Panc1 (cell line): ENCODE measurements at regions not wholly inside any gene's neighbourhood (a gene's known extent, or its start where the extent isn't known, plus 50 kb on each side); places are given as distances from the start of the nearest gene placed in this dataset.

Experiments
- ATAC-seq: fragments of 200-7000 bp; cut with Tn5 transposase; 2 replicates; pipeline ENCODE4 v1.9.1; 2020; ENCODE audit warnings: mild to moderate bottlenecking, moderate library complexity
- BruUV-seq: library from RNA; stranded (reverse); fragments of 400-500 nt; replicated peaks from 2 replicates; lab custom pipeline; 2021; lab: Mats Ljungman, UMichigan
- CTCF ChIA-PET: fragments of 300-600 bp; sonication (Branson Sonifier 250); formaldehyde crosslinking; loops from one replicate; lab custom pipeline; 2022; ENCODE audit warnings: antibody characterized with exemption; lab: Charles Lee
- POLR2A ChIA-PET: fragments of 300-600 bp; sonication (Branson Sonifier 250); formaldehyde crosslinking; loops from one replicate; lab custom pipeline; 2022; ENCODE audit warnings: antibody characterized with exemption; lab: Charles Lee
- DNase-seq: peaks from one replicate; pipeline ENCODE4 v3.0.0-alpha.2; 2010; ENCODE audit warnings: low read depth, low spot score
- H3K27ac ChIP-seq: 2 replicates; pipeline ENCODE4 v1.5.1; 2011; ENCODE audit warnings: mild to moderate bottlenecking, low read length, inconsistent platforms
- H3K27me3 ChIP-seq: fragments of 200-500 bp; sonication (Bioruptor generic); 2 replicates; pipeline ENCODE4 v1.6.0; 2014; ENCODE audit warnings: low read length, inconsistent platforms; ENCODE audit not compliant: control insufficient read depth, insufficient read depth
- H3K36me3 ChIP-seq: fragments of 200-500 bp; sonication (Bioruptor generic); 2 replicates; pipeline ENCODE4 v1.5.1; 2014; ENCODE audit warnings: inconsistent platforms, mild to moderate bottlenecking, low read length, moderate library complexity; ENCODE audit not compliant: control insufficient read depth, insufficient read depth
- H3K4me1 ChIP-seq: 2 replicates; pipeline ENCODE4 v1.5.1; 2011; ENCODE audit warnings: inconsistent platforms, mild to moderate bottlenecking, low read length, moderate library complexity; ENCODE audit not compliant: control insufficient read depth, insufficient read depth
- H3K4me3 ChIP-seq, 2 experiments: 2 replicates each; pipeline ENCODE4 v1.5.1; 2011 to 2012; ENCODE audit warnings: low read depth in 2 of 2, low read length in 2 of 2, mild to moderate bottlenecking in 2 of 2, inconsistent platforms in 1 of 2, moderate library complexity in 1 of 2
- H3K9me3 ChIP-seq: fragments of 200-500 bp; sonication (Bioruptor generic); 2 replicates; pipeline ENCODE4 v1.5.1; 2014; ENCODE audit warnings: low read depth, mild to moderate bottlenecking, inconsistent platforms, low read length, moderate library complexity; ENCODE audit not compliant: control insufficient read depth, insufficient read depth
- POLR2AphosphoS5 ChIP-seq: IDR thresholded peaks from 2 replicates; pipeline ENCODE4 v1.6.1; 2012; ENCODE audit warnings: mild to moderate bottlenecking, low read depth, low read length, moderate library complexity
- SIN3A ChIP-seq: IDR thresholded peaks from 2 replicates; pipeline ENCODE4 v1.6.1; 2012; ENCODE audit warnings: low read depth, mild to moderate bottlenecking, low read length, moderate library complexity, borderline replicate concordance; ENCODE audit not compliant: insufficient read depth
- TCF7L2 ChIP-seq: IDR thresholded peaks from 2 replicates; pipeline ENCODE4 v1.6.1; 2011; ENCODE audit warnings: mild to moderate bottlenecking, low read depth, low read length, inconsistent platforms
- in situ Hi-C: cut with HindIII; loops from 2 replicates; pipeline ENCODE4 v1.10.0; 2016; ENCODE audit warnings: low sequenced_read_pairs, low pct_unique_long_range_greater_than_20kb
- intact Hi-C: fragments of 100-400 bp; cut with micrococcal nuclease; formaldehyde crosslinking; loops from one replicate; pipeline ENCODE4 v1.10.0; 2022; ENCODE audit not compliant: unreplicated experiment
- TF ChIP-seq, protein P1 (sequence below), 2 experiments: IDR thresholded peaks; 2 replicates each; pipeline ENCODE4 v1.6.1; 2011 to 2012; ENCODE audit warnings: low read depth in 2 of 2, control low read depth in 1 of 2, low read length in 1 of 2, mild to moderate bottlenecking in 1 of 2, moderate library complexity in 1 of 2; ENCODE audit not compliant: insufficient read depth in 1 of 2
- TF ChIP-seq, protein P2 (sequence below): fragments of 450-650 bp; IDR thresholded peaks from 2 replicates; pipeline ENCODE4 v1.5.1; 2017; ENCODE audit warnings: mild to moderate bottlenecking

DNA sequence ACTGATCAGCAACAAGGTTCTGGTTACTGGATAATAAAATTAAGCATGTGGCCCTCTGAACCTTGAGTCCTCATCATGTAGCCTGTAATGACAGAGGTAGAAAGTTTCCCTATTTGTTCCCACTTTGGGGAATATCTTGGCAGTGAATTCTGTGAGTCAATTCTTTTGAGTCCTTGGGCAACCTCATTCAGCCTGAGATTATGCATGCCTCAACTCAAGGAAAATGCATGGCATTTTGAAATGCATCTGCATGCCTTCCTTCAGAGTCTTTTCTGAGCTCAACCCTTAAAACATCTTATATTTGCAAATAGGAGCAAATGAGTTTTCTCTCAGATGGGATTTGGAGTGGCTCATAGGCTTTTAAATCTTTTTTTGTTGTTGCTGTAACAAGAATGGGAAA, 218.1 kb upstream of the CD180 start:
- Histone ChIP-seq H3K27me3 (no peaks in the 10 kb centered on the region), H3K27ac (no peak overlapping the region), H3K4me1 (no peaks in the 10 kb centered on the region), H3K4me3 (no peak overlapping the region), H3K9me3 (no peaks in the 10 kb centered on the region), H3K36me3 (no peaks in the 10 kb centered on the region)
- no peak for ATAC-seq
- CTCF ChIA-PET, result no interaction called here
- in situ Hi-C loops (no loop called here), intact Hi-C loops (no loop called here)
- TF ChIP-seq, protein P1, sequence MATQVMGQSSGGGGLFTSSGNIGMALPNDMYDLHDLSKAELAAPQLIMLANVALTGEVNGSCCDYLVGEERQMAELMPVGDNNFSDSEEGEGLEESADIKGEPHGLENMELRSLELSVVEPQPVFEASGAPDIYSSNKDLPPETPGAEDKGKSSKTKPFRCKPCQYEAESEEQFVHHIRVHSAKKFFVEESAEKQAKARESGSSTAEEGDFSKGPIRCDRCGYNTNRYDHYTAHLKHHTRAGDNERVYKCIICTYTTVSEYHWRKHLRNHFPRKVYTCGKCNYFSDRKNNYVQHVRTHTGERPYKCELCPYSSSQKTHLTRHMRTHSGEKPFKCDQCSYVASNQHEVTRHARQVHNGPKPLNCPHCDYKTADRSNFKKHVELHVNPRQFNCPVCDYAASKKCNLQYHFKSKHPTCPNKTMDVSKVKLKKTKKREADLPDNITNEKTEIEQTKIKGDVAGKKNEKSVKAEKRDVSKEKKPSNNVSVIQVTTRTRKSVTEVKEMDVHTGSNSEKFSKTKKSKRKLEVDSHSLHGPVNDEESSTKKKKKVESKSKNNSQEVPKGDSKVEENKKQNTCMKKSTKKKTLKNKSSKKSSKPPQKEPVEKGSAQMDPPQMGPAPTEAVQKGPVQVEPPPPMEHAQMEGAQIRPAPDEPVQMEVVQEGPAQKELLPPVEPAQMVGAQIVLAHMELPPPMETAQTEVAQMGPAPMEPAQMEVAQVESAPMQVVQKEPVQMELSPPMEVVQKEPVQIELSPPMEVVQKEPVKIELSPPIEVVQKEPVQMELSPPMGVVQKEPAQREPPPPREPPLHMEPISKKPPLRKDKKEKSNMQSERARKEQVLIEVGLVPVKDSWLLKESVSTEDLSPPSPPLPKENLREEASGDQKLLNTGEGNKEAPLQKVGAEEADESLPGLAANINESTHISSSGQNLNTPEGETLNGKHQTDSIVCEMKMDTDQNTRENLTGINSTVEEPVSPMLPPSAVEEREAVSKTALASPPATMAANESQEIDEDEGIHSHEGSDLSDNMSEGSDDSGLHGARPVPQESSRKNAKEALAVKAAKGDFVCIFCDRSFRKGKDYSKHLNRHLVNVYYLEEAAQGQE (IDR thresholded peaks at IDR 0.05; ENCODE audit: insufficient read depth in 1 of 2, low read depth in 2 of 2, low read length in 1 of 2), result no peak
- TF ChIP-seq POLR2AphosphoS5 (no peak), TCF7L2 (no peak), SIN3A (no peak)
- TF ChIP-seq, protein P2, sequence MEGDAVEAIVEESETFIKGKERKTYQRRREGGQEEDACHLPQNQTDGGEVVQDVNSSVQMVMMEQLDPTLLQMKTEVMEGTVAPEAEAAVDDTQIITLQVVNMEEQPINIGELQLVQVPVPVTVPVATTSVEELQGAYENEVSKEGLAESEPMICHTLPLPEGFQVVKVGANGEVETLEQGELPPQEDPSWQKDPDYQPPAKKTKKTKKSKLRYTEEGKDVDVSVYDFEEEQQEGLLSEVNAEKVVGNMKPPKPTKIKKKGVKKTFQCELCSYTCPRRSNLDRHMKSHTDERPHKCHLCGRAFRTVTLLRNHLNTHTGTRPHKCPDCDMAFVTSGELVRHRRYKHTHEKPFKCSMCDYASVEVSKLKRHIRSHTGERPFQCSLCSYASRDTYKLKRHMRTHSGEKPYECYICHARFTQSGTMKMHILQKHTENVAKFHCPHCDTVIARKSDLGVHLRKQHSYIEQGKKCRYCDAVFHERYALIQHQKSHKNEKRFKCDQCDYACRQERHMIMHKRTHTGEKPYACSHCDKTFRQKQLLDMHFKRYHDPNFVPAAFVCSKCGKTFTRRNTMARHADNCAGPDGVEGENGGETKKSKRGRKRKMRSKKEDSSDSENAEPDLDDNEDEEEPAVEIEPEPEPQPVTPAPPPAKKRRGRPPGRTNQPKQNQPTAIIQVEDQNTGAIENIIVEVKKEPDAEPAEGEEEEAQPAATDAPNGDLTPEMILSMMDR, result no peak
- DNase-seq, result no peak
- no TSS peak for BruUV-seq
- POLR2A ChIA-PET, result no interaction called here

DNA sequence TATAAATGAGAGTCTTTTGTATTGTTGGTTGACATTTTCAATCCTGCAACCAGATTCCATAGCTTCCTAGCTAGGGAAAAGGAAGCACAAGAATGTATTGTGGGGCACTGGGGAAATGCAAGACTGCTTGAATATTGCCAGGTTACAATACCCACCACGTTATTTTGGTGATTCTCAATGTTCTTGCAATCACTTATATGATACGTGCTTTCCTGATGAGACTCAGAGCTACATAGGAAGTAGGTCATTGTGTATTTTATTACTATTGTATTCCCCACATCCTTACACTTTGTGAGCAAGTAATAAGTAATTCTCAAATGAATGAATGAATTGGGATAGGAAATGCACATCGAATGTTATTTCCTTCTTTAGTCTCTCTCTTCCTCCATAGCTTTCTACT, 217.1 kb upstream of the CD180 start:
- Histone ChIP-seq H3K27me3 (no peaks in the 10 kb centered on the region), H3K4me3 (no peak overlapping the region), H3K36me3 (no peaks in the 10 kb centered on the region), H3K27ac (no peak overlapping the region), H3K9me3 (no peaks in the 10 kb centered on the region), H3K4me1 (no peaks in the 10 kb centered on the region)
- no TSS peak for BruUV-seq
- in situ Hi-C loops, result no loop called here
- DNase-seq (no peak), ATAC-seq (no peak)
- POLR2A ChIA-PET, result no interaction called here
- TF ChIP-seq POLR2AphosphoS5, result no peak
- TF ChIP-seq, protein P1 (IDR thresholded peaks at IDR 0.05; ENCODE audit: insufficient read depth in 1 of 2, low read depth in 2 of 2, low read length in 1 of 2), result no peak
- no peak for TF ChIP-seq TCF7L2
- TF ChIP-seq, protein P2, result no peak
- TF ChIP-seq SIN3A, result no peak
- intact Hi-C loops, result no loop called here
- CTCF ChIA-PET, result no interaction called here
